K562 (cell line): ENCODE measurements at regions not wholly inside any gene's neighbourhood (a gene's known extent, or its start where the extent isn't known, plus 50 kb on each side); places are given as distances from the start of the nearest gene placed in this dataset.

Experiments
- ATAC-seq: fragments of 200-7000 bp; cut with Tn5 transposase; 3 replicates; pipeline ENCODE4 v1.9.1; 2020; ENCODE audit warnings: moderate library complexity
- BruUV-seq: library from RNA; stranded (reverse); fragments of 400-500 nt; replicated peaks from 2 replicates; lab custom pipeline; 2021; lab: Mats Ljungman, UMichigan
- CTCF ChIA-PET: fragments of 300-600 bp; formaldehyde crosslinking; extraction: SDS; loops from one replicate; lab custom pipeline; 2021; ENCODE audit warnings: low intra/inter-chr PET ratio; lab: Yijun Ruan, JAX
- POLR2A ChIA-PET: fragments of 300-600, 350-650 bp; sonication (Branson Sonifier 250); formaldehyde crosslinking; extraction: SDS; loops from one replicate; lab custom pipeline; 2021; ENCODE audit warnings: antibody characterized with exemption, inconsistent platforms; lab: Yijun Ruan, JAX
- DNase-seq, 4 experiments: peaks; one replicate each; pipeline versions ENCODE4 v3.0.0 to v3.0.0-alpha.2; 2011 to 2018; ENCODE audit warnings: low spot score in 3 of 4, mixed read lengths in 3 of 4; ENCODE audit errors: extremely low read depth in 1 of 4
- FAIRE-seq: peaks from 2 replicates; lab custom pipeline; 2011; peaks lifted over from hg19 to GRCh38; lab: Jason Lieb, UNC
- H2AFZ ChIP-seq: 2 replicates; pipeline ENCODE4 v1.6.0; 2011; ENCODE audit warnings: low read depth, low read length, control low read depth, inconsistent platforms
- H3K27ac ChIP-seq: fragments of 200-600 bp; 3 replicates; pipeline ENCODE4 v1.8.0; 2011; ENCODE audit warnings: low read depth, mild to moderate bottlenecking, control low read depth, inconsistent platforms, low read length, moderate library complexity, mixed read lengths; ENCODE audit errors: extremely low read depth
- H3K27me3 ChIP-seq, 2 experiments: fragments of 300-600 bp in 1 of 2; 2 replicates in 1 of 2; 3 replicates in 1 of 2; pipeline versions ENCODE4 v1.6.0 to v1.8.0; 2011; ENCODE audit warnings: inconsistent platforms in 2 of 2, low read length in 2 of 2, mild to moderate bottlenecking in 1 of 2, mixed read lengths in 1 of 2, moderate library complexity in 1 of 2; ENCODE audit not compliant: control insufficient read depth in 2 of 2, insufficient read depth in 2 of 2
- H3K36me3 ChIP-seq: fragments of 300-600 bp; 3 replicates; pipeline ENCODE4 v1.8.0; 2011; ENCODE audit warnings: mild to moderate bottlenecking, low read length, inconsistent platforms; ENCODE audit not compliant: control insufficient read depth, insufficient read depth
- H3K4me1 ChIP-seq, 2 experiments: fragments of 200-600 bp in 1 of 2; replicated peaks in 1 of 2; 2 replicates in 1 of 2; 3 replicates in 1 of 2; pipeline versions ENCODE4 v1.5.1 to v1.8.0; 2011; ENCODE audit warnings: inconsistent platforms in 2 of 2, low read length in 2 of 2, mild to moderate bottlenecking in 1 of 2, mixed read lengths in 1 of 2, moderate library complexity in 1 of 2; ENCODE audit not compliant: control insufficient read depth in 2 of 2, insufficient read depth in 2 of 2
- H3K4me2 ChIP-seq: 2 replicates; pipeline ENCODE4 v1.6.1; 2011; ENCODE audit warnings: low read length, control low read depth, inconsistent platforms, mixed read lengths; ENCODE audit not compliant: insufficient read depth
- H3K4me3 ChIP-seq: fragments of 200-600 bp; sonication (generic), shearing (Covaris generic); 2 replicates; pipeline ENCODE4 v1.5.1; 2016; ENCODE audit warnings: control low read depth, inconsistent platforms
- H3K79me2 ChIP-seq: fragments of 200-600 bp; 3 replicates; pipeline ENCODE4 v1.8.0; 2011; ENCODE audit warnings: low read length, inconsistent platforms; ENCODE audit not compliant: control insufficient read depth, insufficient read depth
- H3K9ac ChIP-seq, 2 experiments: 2 replicates each; pipeline versions ENCODE4 v1.6.0 to v1.6.1; 2011; ENCODE audit warnings: low read depth in 2 of 2, low read length in 2 of 2, control low read depth in 1 of 2, inconsistent platforms in 1 of 2, mild to moderate bottlenecking in 1 of 2, mixed read lengths in 1 of 2; ENCODE audit not compliant: insufficient read depth in 1 of 2
- H3K9me1 ChIP-seq: one replicate; pipeline ENCODE4 v1.6.0; 2011; ENCODE audit warnings: inconsistent platforms, mild to moderate bottlenecking, low read length, moderate library complexity; ENCODE audit not compliant: control insufficient read depth, insufficient read depth
- H3K9me3 ChIP-seq: replicated peaks from 2 replicates; pipeline ENCODE4 v1.5.1; 2011; ENCODE audit warnings: low read depth, low read length, inconsistent platforms; ENCODE audit not compliant: control insufficient read depth, insufficient read depth
- H4K20me1 ChIP-seq: replicated peaks from 2 replicates; pipeline ENCODE4 v1.6.1; 2011; ENCODE audit warnings: low read length, inconsistent platforms, mixed read lengths; ENCODE audit not compliant: control insufficient read depth, insufficient read depth
- CAMTA2 ChIP-seq: fragments of 250-450 bp; sonication (Bioruptor Pico); conservative IDR thresholded peaks from 2 replicates; pipeline ENCODE4 v1.5.1; 2022
- E2F3 ChIP-seq: fragments of 250-450 bp; sonication (Bioruptor Pico); IDR thresholded peaks from 2 replicates; pipeline ENCODE4 v1.4.0; 2020; ENCODE audit warnings: mild to moderate bottlenecking
- FOXM1 ChIP-seq, 2 experiments: fragments of 450-650 bp in 1 of 2; sonication (generic) in 1 of 2; formaldehyde crosslinking in 1 of 2; IDR thresholded peaks; 2 replicates each; pipeline versions ENCODE4 v1.6.1 to v1.9.0; 2017 to 2022; ENCODE audit warnings: low read depth in 2 of 2, mild to moderate bottlenecking in 2 of 2, missing genetic modification reagents in 1 of 2, moderate library complexity in 1 of 2
- HCFC1 ChIP-seq: IDR thresholded peaks from 2 replicates; pipeline ENCODE4 v1.6.1; 2012; ENCODE audit warnings: low read depth, low read length, improper control_type of control experiment
- HIVEP1 ChIP-seq: fragments of 250-450 bp; sonication (Bioruptor Pico); IDR thresholded peaks from 2 replicates; pipeline ENCODE4 v1.4.0; 2020; ENCODE audit warnings: mild to moderate bottlenecking
- HLTF ChIP-seq: fragments of 450-650 bp; IDR thresholded peaks from 2 replicates; pipeline ENCODE4 v1.6.1; 2016
- NCOA1 ChIP-seq: fragments of 450-650 bp; IDR thresholded peaks from 2 replicates; pipeline ENCODE4 v1.6.1; 2016; ENCODE audit warnings: low read depth
- RAD51 ChIP-seq: fragments of 450-650 bp; IDR thresholded peaks from 2 replicates; pipeline ENCODE4 v1.7.1; 2016; ENCODE audit warnings: low read depth, mild to moderate bottlenecking, borderline replicate concordance
- RBM39 ChIP-seq: fragments of 200-400 bp; formaldehyde crosslinking; optimal IDR thresholded peaks from 2 replicates; pipeline ENCODE3; 2018; ENCODE audit warnings: low read depth, low read length
- SMARCA4 ChIP-seq: fragments of 450-650 bp; IDR thresholded peaks from 2 replicates; pipeline ENCODE4 v1.6.1; 2016
- ZKSCAN3 ChIP-seq: fragments of 250-450 bp; sonication (Bioruptor Pico); IDR thresholded peaks from 2 replicates; pipeline ENCODE4 v1.4.0; 2020
- ZNF79 ChIP-seq: fragments of 250-450 bp; sonication (Bioruptor Pico); IDR thresholded peaks from 2 replicates; pipeline ENCODE4 v1.4.0; 2020; ENCODE audit warnings: low read depth, mild to moderate bottlenecking, moderate library complexity
- WGBS: fragments of 100-300 bp; shearing (Covaris generic); methylation state at CpG from one replicate; pipeline ENCODE4 v1.1.6; 2016; ENCODE audit warnings: low coverage, mixed read lengths; ENCODE audit not compliant: insufficient coverage; ENCODE audit errors: missing lambda C conversion rate; 5-methylcytosine and 5-hydroxymethylcytosine counted together
- in situ Hi-C: fragments of 300-500 bp; cut with MboI; formaldehyde crosslinking; loops from 4 replicates; pipeline ENCODE4 v1.15.0; 2018; ENCODE audit warnings: inconsistent platforms, mixed read lengths
- intact Hi-C: fragments of 100-400 bp; cut with micrococcal nuclease; formaldehyde crosslinking; loops from 2 replicates; pipeline ENCODE4 v1.14.2; 2022
- TF ChIP-seq, protein P1 (sequence below), 2 experiments: IDR thresholded peaks in 1 of 2; conservative IDR thresholded peaks in 1 of 2; 2 replicates each; pipeline ENCODE4 v1.6.1; 2016; ENCODE audit warnings: low read depth in 2 of 2, mild to moderate bottlenecking in 1 of 2, missing compliant biosample characterization in 1 of 2, missing genetic modification characterization in 1 of 2, moderate library complexity in 1 of 2
- TF ChIP-seq, protein P2 (sequence below), 3 experiments: fragments of 200-800 bp in 1 of 3; fragments of 250-450 bp in 1 of 3; fragments of 450-650 bp in 1 of 3; sonication (Bioruptor Pico) in 1 of 3; sonication (Bioruptor generic) in 1 of 3; formaldehyde crosslinking in 1 of 3; IDR thresholded peaks; 2 replicates each; pipeline versions ENCODE4 v1.6.1 to v1.8.0; 2016 to 2022; ENCODE audit warnings: mild to moderate bottlenecking in 2 of 3, missing genetic modification characterization in 2 of 3, missing compliant biosample characterization in 1 of 3, moderate library complexity in 1 of 3

DNA sequence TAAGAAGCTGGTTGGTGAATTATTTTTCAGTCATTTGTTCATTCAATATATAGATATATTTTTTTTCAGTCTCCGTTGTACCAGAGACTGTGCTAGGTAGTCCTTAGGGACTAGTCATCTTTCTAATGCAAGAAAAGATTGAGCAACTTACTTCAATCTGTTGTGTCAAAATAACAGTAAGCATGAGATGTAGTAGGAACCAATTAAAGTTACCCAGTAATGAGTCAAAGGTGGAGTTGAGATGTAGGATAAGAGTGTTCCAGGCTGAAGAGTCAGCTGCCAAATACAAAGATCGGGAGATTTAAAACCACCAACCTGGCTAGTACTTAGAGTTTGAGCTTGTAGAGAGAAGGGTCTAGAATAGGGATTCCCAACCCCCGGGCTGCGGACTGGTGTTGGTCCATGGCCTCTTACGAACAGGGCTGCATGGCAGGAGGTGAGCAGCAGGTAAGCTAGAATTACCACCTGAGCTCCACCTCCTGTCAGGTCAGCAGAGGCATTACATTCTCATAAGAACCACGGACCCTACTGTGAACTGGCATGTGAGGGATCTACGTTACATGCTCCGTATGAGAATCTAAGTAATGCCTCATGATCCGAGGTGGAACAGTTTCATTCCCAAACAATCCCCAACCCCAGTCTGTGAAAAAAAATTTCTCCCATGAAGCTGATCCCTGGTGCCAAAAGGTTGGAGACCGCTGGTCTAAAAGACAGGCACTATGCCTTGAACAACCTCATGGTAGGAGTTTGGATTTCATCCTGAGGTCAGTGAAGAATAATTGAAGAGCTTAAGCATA is 1241.5 kb upstream of the WWC1 start:
- Histone ChIP-seq H3K27me3 (no peaks in the 10 kb centered on the region), H3K9me1 (no peaks in the 10 kb centered on the region), H3K27ac (no peak overlapping the region), H2AFZ (no peak overlapping the region)
- DNase-seq, result no peak
- intact Hi-C loops, result no loop called here
- POLR2A ChIA-PET, result no interaction called here
- TF ChIP-seq ZKSCAN3 (CRISPR knock-in tag) (no peak), FOXM1 (IDR thresholded peaks at IDR 0.05; ENCODE audit: low read depth) (no peak), FOXM1 (CRISPR knock-in tag; IDR thresholded peaks at IDR 0.05; ENCODE audit: low read depth) (no peak), CAMTA2 (CRISPR knock-in tag) (no peak), ZNF79 (CRISPR knock-in tag) (no peak), RBM39 (no peak), NCOA1 (no peak), SMARCA4 (no peak), RAD51 (no peak), HIVEP1 (no peak), HLTF (no peak), HCFC1 (no peak), E2F3 (CRISPR knock-in tag) (no peak)
- TF ChIP-seq, protein P1, sequence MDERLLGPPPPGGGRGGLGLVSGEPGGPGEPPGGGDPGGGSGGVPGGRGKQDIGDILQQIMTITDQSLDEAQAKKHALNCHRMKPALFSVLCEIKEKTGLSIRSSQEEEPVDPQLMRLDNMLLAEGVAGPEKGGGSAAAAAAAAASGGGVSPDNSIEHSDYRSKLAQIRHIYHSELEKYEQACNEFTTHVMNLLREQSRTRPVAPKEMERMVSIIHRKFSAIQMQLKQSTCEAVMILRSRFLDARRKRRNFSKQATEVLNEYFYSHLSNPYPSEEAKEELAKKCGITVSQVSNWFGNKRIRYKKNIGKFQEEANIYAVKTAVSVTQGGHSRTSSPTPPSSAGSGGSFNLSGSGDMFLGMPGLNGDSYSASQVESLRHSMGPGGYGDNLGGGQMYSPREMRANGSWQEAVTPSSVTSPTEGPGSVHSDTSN (CRISPR knock-in tag; IDR thresholded peaks at IDR 0.05; ENCODE audit: low read depth), result no peak
- TF ChIP-seq, protein P1 (tag; conservative IDR thresholded peaks at IDR 0.05; ENCODE audit: low read depth), result no peak
- TF ChIP-seq, protein P2, sequence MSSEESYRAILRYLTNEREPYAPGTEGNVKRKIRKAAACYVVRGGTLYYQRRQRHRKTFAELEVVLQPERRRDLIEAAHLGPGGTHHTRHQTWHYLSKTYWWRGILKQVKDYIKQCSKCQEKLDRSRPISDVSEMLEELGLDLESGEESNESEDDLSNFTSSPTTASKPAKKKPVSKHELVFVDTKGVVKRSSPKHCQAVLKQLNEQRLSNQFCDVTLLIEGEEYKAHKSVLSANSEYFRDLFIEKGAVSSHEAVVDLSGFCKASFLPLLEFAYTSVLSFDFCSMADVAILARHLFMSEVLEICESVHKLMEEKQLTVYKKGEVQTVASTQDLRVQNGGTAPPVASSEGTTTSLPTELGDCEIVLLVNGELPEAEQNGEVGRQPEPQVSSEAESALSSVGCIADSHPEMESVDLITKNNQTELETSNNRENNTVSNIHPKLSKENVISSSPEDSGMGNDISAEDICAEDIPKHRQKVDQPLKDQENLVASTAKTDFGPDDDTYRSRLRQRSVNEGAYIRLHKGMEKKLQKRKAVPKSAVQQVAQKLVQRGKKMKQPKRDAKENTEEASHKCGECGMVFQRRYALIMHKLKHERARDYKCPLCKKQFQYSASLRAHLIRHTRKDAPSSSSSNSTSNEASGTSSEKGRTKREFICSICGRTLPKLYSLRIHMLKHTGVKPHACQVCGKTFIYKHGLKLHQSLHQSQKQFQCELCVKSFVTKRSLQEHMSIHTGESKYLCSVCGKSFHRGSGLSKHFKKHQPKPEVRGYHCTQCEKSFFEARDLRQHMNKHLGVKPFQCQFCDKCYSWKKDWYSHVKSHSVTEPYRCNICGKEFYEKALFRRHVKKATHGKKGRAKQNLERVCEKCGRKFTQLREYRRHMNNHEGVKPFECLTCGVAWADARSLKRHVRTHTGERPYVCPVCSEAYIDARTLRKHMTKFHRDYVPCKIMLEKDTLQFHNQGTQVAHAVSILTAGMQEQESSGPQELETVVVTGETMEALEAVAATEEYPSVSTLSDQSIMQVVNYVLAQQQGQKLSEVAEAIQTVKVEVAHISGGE (CRISPR knock-in tag; IDR thresholded peaks at IDR 0.05), result no peak
- TF ChIP-seq, all 486 proteins: peak for 0
- WGBS, result 2% methylated on average over 10 of the region's 10 CpGs
- CTCF ChIA-PET, result no interaction called here
- no TSS peak for BruUV-seq
- Histone ChIP-seq H3K4me1 (no peaks in the 10 kb centered on the region), H4K20me1 (no peaks in the 10 kb centered on the region), H3K9ac (no peak overlapping the region), H3K36me3 (no peaks in the 10 kb centered on the region), H3K4me3 (no peak overlapping the region), H3K9me3 (no peaks in the 10 kb centered on the region; the same call in 1 of the 2 replicates), H3K4me2 (no peak overlapping the region), H3K79me2 (no peaks in the 10 kb centered on the region)
- no peak for ATAC-seq
- FAIRE-seq, result no peak
- in situ Hi-C loops, result no loop called here
